HepG2 (cell line): ENCODE measurements at regions not wholly inside any gene's neighbourhood (a gene's known extent, or its start where the extent isn't known, plus 50 kb on each side); places are given as distances from the start of the nearest gene placed in this dataset.

Experiments
- HNF4G ChIP-seq, 2 experiments: sonication (generic) in 1 of 2; formaldehyde crosslinking in 1 of 2; IDR thresholded peaks; 2 replicates each; pipeline versions ENCODE4 v1.4.0 to v1.6.1; 2011 to 2020; ENCODE audit warnings: borderline replicate concordance in 2 of 2, low read depth in 2 of 2, mild to moderate bottlenecking in 2 of 2, low read length in 1 of 2, missing genetic modification reagents in 1 of 2, moderate library complexity in 1 of 2
- KAT2B ChIP-seq: fragments of 150-350 bp; IDR thresholded peaks from 2 replicates; pipeline ENCODE4 v1.6.1; 2014; ENCODE audit warnings: low read depth, low read length, borderline replicate concordance
- PATZ1 ChIP-seq: sonication (generic); formaldehyde crosslinking; IDR thresholded peaks from 2 replicates; pipeline ENCODE4 v1.4.0; 2020; ENCODE audit warnings: missing genetic modification reagents
- PHF21A ChIP-seq: sonication (generic); formaldehyde crosslinking; IDR thresholded peaks from 2 replicates; pipeline ENCODE4 v1.5.0; 2020; ENCODE audit warnings: mild to moderate bottlenecking, missing genetic modification reagents
- SP1 ChIP-seq, 2 experiments: fragments of 450-650 bp in 1 of 2; sonication (generic) in 1 of 2; formaldehyde crosslinking in 1 of 2; IDR thresholded peaks; 2 replicates each; pipeline versions ENCODE4 v1.4.0 to v1.6.1; 2016 to 2020; ENCODE audit warnings: missing genetic modification reagents in 1 of 2
- TCF7L2 ChIP-seq: IDR thresholded peaks from 2 replicates; pipeline ENCODE4 v1.6.1; 2011; ENCODE audit warnings: mild to moderate bottlenecking, low read depth, low read length, moderate library complexity
- ZBTB43 ChIP-seq: sonication (generic); formaldehyde crosslinking; conservative IDR thresholded peaks from 2 replicates; pipeline ENCODE4 v1.4.0; 2020; ENCODE audit warnings: missing genetic modification reagents
- ZNF18 ChIP-seq: sonication (generic); formaldehyde crosslinking; IDR thresholded peaks from 2 replicates; pipeline ENCODE4 v1.8.0; 2022; ENCODE audit warnings: mild to moderate bottlenecking, missing genetic modification reagents; ENCODE audit not compliant: insufficient replicate concordance
- ZNF280B ChIP-seq: sonication (generic); formaldehyde crosslinking; IDR thresholded peaks from 2 replicates; pipeline ENCODE4 v1.5.0; 2020; ENCODE audit warnings: missing genetic modification reagents, mild to moderate bottlenecking, borderline replicate concordance
- ZNF350 ChIP-seq: sonication (generic); formaldehyde crosslinking; IDR thresholded peaks from 2 replicates; pipeline ENCODE4 v1.4.0; 2020; ENCODE audit warnings: mild to moderate bottlenecking, low read depth, missing genetic modification reagents, borderline replicate concordance
- TF ChIP-seq, protein P1 (sequence below): sonication (generic); formaldehyde crosslinking; IDR thresholded peaks from 2 replicates; pipeline ENCODE4 v1.4.0; 2020; ENCODE audit warnings: missing genetic modification reagents
- TF ChIP-seq, protein P2 (sequence below): sonication (generic); formaldehyde crosslinking; conservative IDR thresholded peaks from 2 replicates; pipeline ENCODE4 v1.4.0; 2020; ENCODE audit warnings: missing genetic modification reagents

DNA sequence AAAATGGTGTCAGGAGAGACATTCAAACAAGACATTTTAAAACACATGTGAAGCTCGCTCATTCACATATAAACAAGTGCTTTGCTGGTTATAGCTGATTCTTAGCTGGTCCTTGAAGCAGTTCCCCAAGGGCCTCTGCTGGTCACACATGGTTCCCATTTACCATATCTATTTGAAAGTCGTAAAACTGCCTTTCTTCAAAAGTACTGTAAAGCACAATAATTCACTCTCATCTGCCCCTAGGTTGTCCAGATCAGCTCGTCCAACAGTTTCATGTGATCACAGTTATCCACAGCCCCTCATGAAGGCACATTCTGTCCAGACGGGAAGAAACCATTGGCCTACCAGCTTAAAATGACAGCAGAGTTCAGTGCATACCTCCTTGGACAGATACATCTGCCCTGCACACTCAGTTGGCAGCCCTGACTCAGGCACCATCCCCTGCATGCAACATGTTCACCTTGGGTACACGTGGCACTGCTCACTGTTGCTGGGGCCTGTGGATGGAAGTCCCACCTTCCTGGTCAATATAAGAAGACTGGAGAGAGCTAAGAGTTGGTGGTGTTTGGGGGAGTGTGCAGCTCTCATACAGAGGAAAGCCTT is 108.0 kb upstream of the HAAO start:
- TF ChIP-seq, protein P1, sequence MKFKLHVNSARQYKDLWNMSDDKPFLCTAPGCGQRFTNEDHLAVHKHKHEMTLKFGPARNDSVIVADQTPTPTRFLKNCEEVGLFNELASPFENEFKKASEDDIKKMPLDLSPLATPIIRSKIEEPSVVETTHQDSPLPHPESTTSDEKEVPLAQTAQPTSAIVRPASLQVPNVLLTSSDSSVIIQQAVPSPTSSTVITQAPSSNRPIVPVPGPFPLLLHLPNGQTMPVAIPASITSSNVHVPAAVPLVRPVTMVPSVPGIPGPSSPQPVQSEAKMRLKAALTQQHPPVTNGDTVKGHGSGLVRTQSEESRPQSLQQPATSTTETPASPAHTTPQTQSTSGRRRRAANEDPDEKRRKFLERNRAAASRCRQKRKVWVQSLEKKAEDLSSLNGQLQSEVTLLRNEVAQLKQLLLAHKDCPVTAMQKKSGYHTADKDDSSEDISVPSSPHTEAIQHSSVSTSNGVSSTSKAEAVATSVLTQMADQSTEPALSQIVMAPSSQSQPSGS (CRISPR knock-in tag) = no peak
- TF ChIP-seq ZNF350 (CRISPR knock-in tag) (no peak), PATZ1 (CRISPR knock-in tag) (no peak), HNF4G (IDR thresholded peaks at IDR 0.05; ENCODE audit: borderline replicate concordance, low read depth, low read length) (no peak), HNF4G (CRISPR knock-in tag; IDR thresholded peaks at IDR 0.05; ENCODE audit: borderline replicate concordance, low read depth) (no peak), ZBTB43 (CRISPR knock-in tag) (no peak), PHF21A (no peak), ZNF280B (CRISPR knock-in tag) (no peak), ZNF18 (CRISPR knock-in tag) (no peak), TCF7L2 (no peak), SP1 (IDR thresholded peaks at IDR 0.05) (no peak), SP1 (CRISPR knock-in tag; IDR thresholded peaks at IDR 0.05) (no peak), KAT2B (no peak)
- TF ChIP-seq, protein P2, sequence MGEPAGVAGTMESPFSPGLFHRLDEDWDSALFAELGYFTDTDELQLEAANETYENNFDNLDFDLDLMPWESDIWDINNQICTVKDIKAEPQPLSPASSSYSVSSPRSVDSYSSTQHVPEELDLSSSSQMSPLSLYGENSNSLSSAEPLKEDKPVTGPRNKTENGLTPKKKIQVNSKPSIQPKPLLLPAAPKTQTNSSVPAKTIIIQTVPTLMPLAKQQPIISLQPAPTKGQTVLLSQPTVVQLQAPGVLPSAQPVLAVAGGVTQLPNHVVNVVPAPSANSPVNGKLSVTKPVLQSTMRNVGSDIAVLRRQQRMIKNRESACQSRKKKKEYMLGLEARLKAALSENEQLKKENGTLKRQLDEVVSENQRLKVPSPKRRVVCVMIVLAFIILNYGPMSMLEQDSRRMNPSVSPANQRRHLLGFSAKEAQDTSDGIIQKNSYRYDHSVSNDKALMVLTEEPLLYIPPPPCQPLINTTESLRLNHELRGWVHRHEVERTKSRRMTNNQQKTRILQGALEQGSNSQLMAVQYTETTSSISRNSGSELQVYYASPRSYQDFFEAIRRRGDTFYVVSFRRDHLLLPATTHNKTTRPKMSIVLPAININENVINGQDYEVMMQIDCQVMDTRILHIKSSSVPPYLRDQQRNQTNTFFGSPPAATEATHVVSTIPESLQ (CRISPR knock-in tag) = no peak
